Head of caudate nucleus (tissue), 42 donors: ENCODE measurements at regions not wholly inside any gene's neighbourhood (a gene's known extent, or its start where the extent isn't known, plus 50 kb on each side); places are given as distances from the start of the nearest gene placed in this dataset.

Experiments used
- DNase-seq, 42 donors: peaks; one replicate each; pipeline versions ENCODE4 v3.0.0 to v3.0.0-alpha.2; 2020 to 2021; ENCODE audit warnings: mixed read lengths in 7 of 42
- intact Hi-C: fragments of 100-400 bp; cut with DNase I; formaldehyde crosslinking; loops from one replicate; pipeline ENCODE4 v1.15.0; 2022

- intact Hi-C loops: no loop called here
- no peak for DNase-seq
These were observed 145.8 kb upstream of the TSHZ2 start for GRCh38 chr20:52826321-52826720.

DNA sequence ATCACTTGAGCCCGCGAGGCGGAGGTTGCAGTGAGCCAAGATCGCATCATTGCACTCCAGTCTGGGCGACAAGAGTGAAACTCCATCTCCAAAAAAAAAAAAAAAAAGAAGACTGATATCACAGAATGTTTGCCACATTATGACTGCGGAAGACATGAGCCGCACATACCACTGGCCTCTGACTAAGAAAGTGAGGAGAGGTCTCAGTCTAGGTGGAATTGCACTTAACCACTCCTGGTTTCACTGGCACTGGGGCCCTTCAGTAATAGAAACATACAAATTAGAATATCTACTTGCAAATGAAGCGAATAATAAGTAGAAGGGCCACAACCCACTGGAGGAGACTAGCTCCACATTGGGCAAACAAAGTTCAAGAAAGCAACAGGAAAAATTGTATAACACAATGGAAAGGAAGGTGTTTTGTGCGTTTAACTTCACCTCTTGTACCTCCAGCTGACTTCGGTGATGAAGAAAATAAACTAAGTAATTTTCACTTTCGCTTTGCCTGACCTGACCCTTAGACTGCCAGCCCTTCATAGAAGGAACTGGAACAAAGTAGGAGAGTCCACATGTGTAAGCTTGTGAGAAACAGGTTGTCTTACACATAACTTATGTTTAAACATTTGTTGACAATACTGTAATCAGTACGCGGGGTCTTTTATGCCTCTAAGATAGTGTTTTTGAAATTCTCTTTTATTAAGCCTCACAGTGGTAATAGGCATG, 147.5 kb upstream of the TSHZ2 start:
- DNase-seq: no peak
- intact Hi-C loops: no loop called here

DNA sequence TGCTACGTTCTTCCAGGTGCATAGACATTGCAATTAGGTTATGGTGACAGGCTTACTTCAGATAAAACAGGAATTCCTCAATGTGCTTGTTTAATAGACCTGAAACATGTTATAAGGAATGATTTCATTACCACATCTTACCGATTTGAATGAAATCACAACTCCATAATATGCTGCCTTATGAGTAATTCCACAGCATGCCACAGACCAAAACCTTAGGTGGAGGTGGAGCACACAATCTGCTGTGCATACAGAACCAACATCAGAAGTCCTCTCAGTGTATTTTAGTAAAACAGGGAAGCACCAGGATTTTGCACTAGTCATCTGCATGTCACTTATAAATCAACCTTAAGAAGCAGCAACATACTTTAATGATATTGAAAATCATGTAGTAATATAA, 148.9 kb upstream of the TSHZ2 start:
- intact Hi-C loops: no loop called here
- no peak for DNase-seq

DNA sequence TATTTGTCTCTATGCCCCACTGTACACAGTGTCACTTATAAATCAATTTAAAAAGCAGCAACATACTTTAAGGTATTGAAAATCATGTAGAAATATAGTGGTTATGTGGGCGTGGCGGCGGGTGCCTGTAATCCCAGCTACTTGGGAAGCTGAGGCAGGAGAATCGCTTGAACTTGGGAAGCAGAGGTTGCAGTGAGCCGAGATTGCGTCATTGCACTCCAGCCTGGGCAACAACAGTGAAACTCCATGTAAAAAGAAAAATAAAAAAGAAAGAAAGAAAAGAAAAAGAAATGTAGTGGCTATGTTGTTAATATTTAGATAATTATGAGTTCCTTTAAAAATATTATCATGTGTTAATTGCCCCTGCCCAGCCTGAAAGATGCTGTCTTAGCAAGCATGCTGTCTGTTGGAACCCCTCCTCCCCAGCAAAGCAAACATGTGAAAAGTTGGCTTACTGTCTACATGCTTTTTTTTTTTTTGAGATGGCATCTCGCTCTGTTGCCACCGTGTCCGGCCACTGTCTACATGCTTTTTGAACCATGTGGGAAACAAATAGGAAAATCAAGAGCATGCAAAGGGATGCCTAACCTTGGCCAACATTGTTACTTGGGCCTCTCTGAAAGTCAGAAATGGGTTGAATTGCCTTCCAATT, 151.4 kb upstream of the TSHZ2 start:
- intact Hi-C loops: no loop called here

GRCh38 chr20:52818491-52818890, 153.7 kb upstream of the TSHZ2 start:
- intact Hi-C loops: no loop called here
- DNase-seq: no peak

More for the DNA sequence above, 151.4 kb upstream of the TSHZ2 start:
- DNase-seq: no peak

- intact Hi-C loops: no loop called here
- DNase-seq: no peak
These were observed 154.2 kb upstream of the TSHZ2 start for GRCh38 chr20:52817981-52818380.

DNA sequence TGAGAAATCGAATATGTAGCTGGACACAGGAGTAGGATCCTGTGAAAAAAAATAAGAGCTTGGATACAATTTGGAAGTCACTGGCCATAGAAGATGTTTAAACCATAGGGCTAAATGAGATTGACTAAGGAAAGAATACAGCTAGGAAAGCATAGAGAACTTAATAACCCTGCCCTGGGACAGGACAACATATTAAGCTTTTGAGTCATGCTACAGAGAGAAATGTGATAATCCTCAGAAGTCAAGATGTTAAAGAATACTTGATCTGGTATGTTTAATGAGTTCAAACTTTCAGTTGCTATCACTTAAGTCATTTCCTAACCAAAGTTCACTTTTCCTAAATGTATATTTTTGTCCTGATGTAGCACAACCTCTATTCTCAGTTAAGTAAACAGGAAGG, 154.6 kb upstream of the TSHZ2 start:
- no peak for DNase-seq
- intact Hi-C loops: no loop called here

DNA sequence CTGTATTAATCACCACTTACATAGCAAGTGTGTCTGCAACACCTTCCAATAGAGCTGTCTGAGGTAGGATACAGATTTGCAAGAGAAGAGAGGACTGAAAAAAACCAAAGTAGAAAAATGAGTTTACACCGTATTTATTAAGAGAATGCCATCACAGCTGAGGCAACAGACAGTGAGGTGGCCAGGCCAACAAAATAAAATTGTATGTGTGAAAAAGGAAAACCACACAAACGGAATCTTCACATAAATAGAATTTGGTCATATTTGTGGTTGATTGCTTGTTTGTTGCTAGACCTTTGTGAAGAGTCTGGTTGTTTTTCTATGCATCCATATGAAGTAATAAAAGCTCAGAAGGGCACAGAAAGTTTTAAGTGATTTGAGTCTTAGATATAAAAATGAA, 157.8 kb upstream of the TSHZ2 start:
- intact Hi-C loops: no loop called here
- DNase-seq: no peak

DNA sequence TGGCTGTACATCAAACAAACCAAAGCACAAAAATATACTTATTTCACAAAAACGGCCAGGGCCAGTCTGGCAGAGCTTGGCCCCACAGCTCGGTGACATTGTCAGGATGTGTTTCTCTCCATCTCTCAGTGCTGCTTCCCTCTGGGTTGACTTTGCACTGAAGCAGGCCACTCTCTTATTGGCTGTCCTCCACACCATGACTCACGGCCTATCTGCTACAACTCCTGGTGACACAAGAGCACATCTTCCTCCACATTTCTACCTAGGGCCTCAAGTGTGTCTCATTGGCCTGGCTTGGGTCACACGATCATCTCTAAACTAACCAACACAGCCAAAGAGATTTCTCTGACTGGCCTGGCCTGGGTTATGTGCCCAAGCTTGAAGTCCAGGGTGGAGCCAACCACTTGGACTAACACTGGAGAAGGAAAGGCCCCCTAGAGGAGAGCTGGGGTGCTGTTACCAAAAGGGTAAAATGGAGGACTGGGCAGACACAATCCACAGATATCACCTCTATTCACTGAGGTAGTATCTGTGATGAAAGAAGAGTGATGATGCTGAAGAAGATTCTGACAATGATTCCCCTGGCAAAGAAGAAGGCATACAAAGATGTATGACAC, 159.8 kb upstream of the TSHZ2 start:
- no peak for DNase-seq
- intact Hi-C loops: no loop called here

DNA sequence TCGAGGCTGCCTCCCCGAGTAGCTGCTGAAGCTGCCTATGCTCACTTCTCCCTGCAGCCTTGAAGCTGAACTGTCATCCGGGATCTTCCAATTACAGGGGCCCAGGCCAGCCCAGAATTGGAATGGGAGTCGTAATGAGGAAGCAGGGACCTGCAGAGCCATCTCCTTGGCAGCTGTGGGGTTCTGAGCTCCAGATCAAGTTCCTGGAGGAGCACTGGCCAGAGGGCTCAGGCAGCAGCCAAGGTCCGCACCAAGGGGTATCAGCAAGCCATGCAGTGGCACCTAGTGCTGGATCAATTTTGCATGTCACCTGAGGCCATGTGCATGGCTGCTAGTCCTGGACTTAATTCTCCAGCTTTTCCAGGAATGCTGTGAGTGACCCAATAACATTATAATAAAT, 163.2 kb upstream of the TSHZ2 start:
- intact Hi-C loops: no loop called here
- DNase-seq: no peak

DNA sequence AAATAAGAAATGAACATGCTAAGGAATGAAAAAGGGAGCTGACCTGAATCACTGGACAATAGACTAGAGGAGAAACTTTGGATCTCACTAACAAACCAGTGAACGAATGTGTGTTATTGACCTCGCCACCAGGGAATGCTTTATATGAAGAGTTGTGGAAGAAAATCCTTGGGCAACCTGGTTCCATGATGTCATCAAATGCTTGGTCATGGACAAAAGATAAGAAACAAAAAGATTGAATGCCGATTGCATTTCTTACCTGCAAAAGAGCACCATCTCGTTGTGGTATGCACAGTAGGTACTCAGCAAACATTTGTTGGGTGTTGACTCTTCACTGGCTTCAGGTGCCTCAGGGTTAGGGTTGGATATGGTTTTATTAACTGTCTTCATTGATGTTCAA, 165.2 kb upstream of the TSHZ2 start:
- intact Hi-C loops: no loop called here
- no peak for DNase-seq

DNA sequence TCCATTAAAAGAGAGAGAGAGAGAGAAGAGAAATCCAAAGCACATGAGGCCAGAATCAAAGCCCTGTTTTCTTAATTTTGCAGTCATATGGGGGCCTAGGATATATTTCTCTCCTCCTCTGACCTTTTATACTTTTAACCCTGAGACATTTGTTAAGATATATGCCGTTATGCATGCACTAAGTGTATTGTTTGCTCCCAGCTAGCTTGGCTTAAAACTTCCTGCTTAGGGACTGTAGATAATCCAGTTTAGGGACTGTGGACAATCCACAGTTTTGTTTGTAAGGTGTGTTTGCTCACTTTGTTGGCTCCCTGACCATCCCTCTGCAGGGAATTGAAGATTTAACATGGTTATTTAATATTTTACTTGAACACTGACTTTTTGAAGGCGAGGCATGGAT, 166.3 kb upstream of the TSHZ2 start:
- intact Hi-C loops: no loop called here
- DNase-seq: no peak

DNA sequence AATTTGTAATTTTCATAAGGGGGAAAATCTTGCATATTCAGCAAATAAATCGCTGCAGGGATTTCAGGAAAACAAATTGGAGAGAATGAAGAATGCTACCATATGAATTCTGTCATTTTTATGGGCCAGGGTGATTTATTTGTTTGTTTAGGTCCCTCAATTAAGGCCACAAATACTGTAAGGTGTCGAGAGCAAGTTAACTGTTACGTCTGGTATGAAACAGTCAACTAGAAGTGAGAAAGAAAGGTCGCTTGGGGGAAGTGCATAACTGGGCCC, 166.9 kb upstream of the TSHZ2 start:
- intact Hi-C loops: no loop called here
- DNase-seq: no peak

DNA sequence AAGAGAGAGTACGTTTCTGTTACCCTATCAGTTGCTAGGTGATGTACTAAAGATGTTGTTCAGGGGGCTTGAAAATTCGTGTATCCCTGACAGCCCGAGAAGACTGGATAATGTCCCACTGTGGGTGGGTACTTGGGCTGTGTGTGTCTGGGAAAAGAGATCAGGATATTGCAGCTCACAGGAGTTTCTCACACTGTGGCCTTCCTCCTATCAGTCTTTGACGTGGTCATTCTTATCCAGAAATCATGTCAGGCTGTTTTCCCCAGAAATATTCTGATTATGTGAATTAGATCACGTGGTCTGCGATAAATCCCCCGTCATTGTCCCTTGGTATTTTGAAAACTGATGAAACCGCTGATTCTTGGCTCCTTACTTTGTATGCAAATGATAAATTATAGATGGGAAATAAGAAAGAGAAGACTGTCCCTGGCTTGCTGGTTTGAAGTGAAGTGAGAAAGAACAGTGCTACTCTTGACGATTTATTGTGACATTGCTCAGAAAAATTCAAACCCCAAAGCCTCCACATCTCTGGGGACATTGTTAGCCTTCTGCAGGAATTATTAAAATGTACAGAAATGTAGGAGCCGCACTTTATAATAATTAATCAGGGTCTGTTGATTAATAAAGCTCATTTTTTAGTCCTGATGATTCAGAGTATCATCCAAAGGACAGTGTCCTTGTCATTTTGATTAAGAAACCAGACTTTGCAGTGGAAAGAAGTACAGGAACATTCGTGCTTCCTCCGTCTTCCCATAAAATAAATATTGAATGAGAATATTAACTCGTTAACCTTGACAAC, 167.5 kb upstream of the TSHZ2 start:
- no peak for DNase-seq
- intact Hi-C loops: no loop called here

DNA sequence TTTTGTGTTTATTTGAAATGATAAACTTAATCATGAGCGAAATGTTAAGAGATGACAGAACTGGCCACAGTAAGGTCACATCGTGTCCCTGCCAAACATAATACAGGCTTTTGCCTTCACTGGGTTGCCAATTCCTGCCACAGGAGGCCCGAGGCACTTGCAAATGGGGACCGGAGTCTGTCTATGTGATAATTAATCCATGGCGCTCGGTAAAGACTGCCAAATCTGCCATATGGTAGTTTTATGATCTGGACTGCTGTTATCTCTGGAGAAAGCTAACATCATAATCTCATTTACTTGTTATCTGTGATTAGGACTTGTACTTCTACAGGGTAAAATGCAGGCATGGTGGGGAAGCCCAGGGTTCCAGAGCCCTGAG, 170.5 kb upstream of the TSHZ2 start:
- intact Hi-C loops: no loop called here
- DNase-seq: no peak

- intact Hi-C loops: no loop called here
- DNase-seq: no peak
These were observed 171.2 kb upstream of the TSHZ2 start for GRCh38 chr20:52800734-52801627.

DNA sequence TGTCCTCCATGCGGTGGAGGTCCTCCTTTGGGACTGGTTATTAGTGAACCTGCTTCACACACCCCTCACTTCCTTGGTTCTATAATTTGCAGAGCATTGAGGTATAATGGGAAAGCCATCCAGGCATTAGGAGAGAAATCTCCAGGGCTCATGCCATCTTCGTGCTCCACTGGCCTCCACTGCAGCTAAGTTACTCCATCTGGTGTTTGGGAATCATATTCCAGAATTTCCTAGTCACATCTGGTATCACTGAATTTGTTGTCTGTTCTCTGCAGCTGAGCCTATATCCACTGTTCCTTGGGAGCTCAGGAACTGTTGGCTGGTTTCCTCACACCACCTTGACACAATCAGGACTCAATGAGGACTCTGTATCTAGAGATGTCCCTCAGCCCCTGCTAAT, 173.0 kb upstream of the TSHZ2 start:
- intact Hi-C loops: no loop called here
- DNase-seq: no peak

DNA sequence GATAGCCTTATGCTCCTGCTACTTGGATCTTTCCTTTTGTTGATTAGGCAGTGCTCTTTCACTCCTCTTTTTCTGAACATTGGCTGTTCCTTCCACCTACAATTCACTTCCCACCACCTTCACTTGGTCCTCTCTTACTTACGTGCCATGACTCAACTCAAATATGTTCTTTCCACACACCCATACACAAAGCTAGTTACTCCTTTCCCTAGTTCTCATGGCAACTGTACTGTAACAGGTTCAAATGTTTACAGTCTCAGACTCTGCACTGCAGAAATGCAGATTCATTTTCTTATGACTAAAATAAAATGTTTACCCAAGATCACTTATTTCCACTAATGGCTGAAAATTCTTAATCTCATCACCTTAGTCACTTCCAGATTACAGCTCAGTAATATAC, 174.0 kb upstream of the TSHZ2 start:
- DNase-seq: no peak
- intact Hi-C loops: no loop called here

- intact Hi-C loops: no loop called here
- no peak for DNase-seq
These were observed 177.3 kb upstream of the TSHZ2 start for GRCh38 chr20:52794853-52795252.
